GM23338 (cell line): ENCODE measurements at regions not wholly inside any gene's neighbourhood (a gene's known extent, or its start where the extent isn't known, plus 50 kb on each side); places are given as distances from the start of the nearest gene placed in this dataset.

Experiments
- ATAC-seq: fragments of 200-7000 bp; cut with Tn5 transposase; 3 replicates; pipeline ENCODE4 v1.9.1; 2020
- DNase-seq: peaks from one replicate; pipeline ENCODE4 v3.0.0-alpha.2; 2015; ENCODE audit warnings: low spot score
- H2AFZ ChIP-seq: fragments of 200-600 bp; sonication (generic); 2 replicates; pipeline ENCODE4 v1.8.0; 2016; ENCODE audit warnings: antibody characterized with exemption, mild to moderate bottlenecking, moderate library complexity
- H3F3A ChIP-seq: fragments of 200-600 bp; sonication (generic); replicated peaks from 2 replicates; pipeline ENCODE4 v1.8.0; 2017; ENCODE audit warnings: antibody characterized with exemption, mixed run types, low read depth
- H3K27ac ChIP-seq: fragments of 200-600 bp; sonication (generic); 2 replicates; pipeline ENCODE4 v1.6.1; 2016; ENCODE audit warnings: low read depth
- H3K27me3 ChIP-seq: fragments of 200-600 bp; sonication (generic); 2 replicates; pipeline ENCODE4 v1.8.0; 2016; ENCODE audit warnings: mild to moderate bottlenecking, mixed run types, moderate library complexity; ENCODE audit not compliant: insufficient read depth
- H3K36me3 ChIP-seq: fragments of 200-600 bp; sonication (generic); 2 replicates; pipeline ENCODE4 v1.8.0; 2016; ENCODE audit warnings: mild to moderate bottlenecking; ENCODE audit not compliant: insufficient read depth
- H3K4me1 ChIP-seq: fragments of 200-600 bp; sonication (generic); 2 replicates; pipeline ENCODE4 v1.8.0; 2016; ENCODE audit warnings: mild to moderate bottlenecking, moderate library complexity; ENCODE audit not compliant: insufficient read depth
- H3K4me2 ChIP-seq: fragments of 200-600 bp; sonication (generic); 2 replicates; pipeline ENCODE4 v1.7.1; 2017; ENCODE audit warnings: mixed run types
- H3K4me3 ChIP-seq: fragments of 200-600 bp; sonication (generic); 2 replicates; pipeline ENCODE4 v1.6.1; 2016; ENCODE audit warnings: mixed run types
- H3K79me2 ChIP-seq: fragments of 200-600 bp; sonication (generic); replicated peaks from 2 replicates; pipeline ENCODE4 v1.8.0; 2017; ENCODE audit warnings: mild to moderate bottlenecking; ENCODE audit not compliant: insufficient read depth
- H3K9me2 ChIP-seq: fragments of 200-600 bp; sonication (generic); 2 replicates; pipeline ENCODE4 v1.8.0; 2017; ENCODE audit not compliant: insufficient read depth
- H4K20me1 ChIP-seq: fragments of 200-600 bp; sonication (generic); replicated peaks from 2 replicates; pipeline ENCODE4 v1.8.0; 2017; ENCODE audit warnings: mild to moderate bottlenecking; ENCODE audit not compliant: insufficient read depth
- H3K27ac Mint-ChIP-seq: 2 replicates; pipeline ENCODE4 v1.8.0; 2020; ENCODE audit warnings: inconsistent platforms, mild to moderate bottlenecking, moderate library complexity, mixed read lengths
- H3K27me3 Mint-ChIP-seq: 3 replicates; pipeline ENCODE4 v1.8.0; 2022; ENCODE audit warnings: low read depth, mild to moderate bottlenecking, moderate library complexity, mixed read lengths, inconsistent platforms; ENCODE audit not compliant: insufficient read depth, poor library complexity
- H3K36me3 Mint-ChIP-seq: 3 replicates; pipeline ENCODE4 v1.8.0; 2021; ENCODE audit warnings: low read depth, mild to moderate bottlenecking, inconsistent platforms, moderate library complexity, mixed read lengths
- H3K4me1 Mint-ChIP-seq: 3 replicates; pipeline ENCODE4 v1.8.0; 2020; ENCODE audit warnings: mild to moderate bottlenecking, inconsistent platforms, mixed read lengths
- H3K4me3 Mint-ChIP-seq: 3 replicates; pipeline ENCODE4 v1.8.0; 2021; ENCODE audit warnings: moderate library complexity, mild to moderate bottlenecking, inconsistent platforms, mixed read lengths
- H3K9me3 Mint-ChIP-seq: 3 replicates; pipeline ENCODE4 v1.8.0; 2020; ENCODE audit warnings: moderate library complexity, mild to moderate bottlenecking, inconsistent platforms, mixed read lengths
- CREB1 ChIP-seq: fragments of 250-450 bp; sonication (Bioruptor Pico); IDR thresholded peaks from 2 replicates; pipeline ENCODE4 v1.5.0; 2020; ENCODE audit warnings: low read depth, mild to moderate bottlenecking, moderate library complexity
- CTCF ChIP-seq, 2 experiments: fragments of 200-600 bp in 1 of 2; sonication (generic) in 1 of 2; conservative IDR thresholded peaks; 2 replicates each; pipeline versions ENCODE4 v1.5.1 to v1.6.1; 2016 to 2017; ENCODE audit warnings: antibody characterized with exemption in 2 of 2, low read depth in 2 of 2, mild to moderate bottlenecking in 2 of 2, moderate library complexity in 1 of 2
- ETS1 ChIP-seq: IDR thresholded peaks from 2 replicates; pipeline ENCODE4 v1.6.1; 2016; ENCODE audit warnings: antibody characterized with exemption
- EZH2 ChIP-seq: fragments of 200-600 bp; sonication (generic); IDR thresholded peaks from one replicate; pipeline ENCODE4 v1.8.0; 2017; ENCODE audit warnings: antibody characterized with exemption, mild to moderate bottlenecking, low read depth; ENCODE audit not compliant: unreplicated experiment
- EZH2phosphoT487 ChIP-seq: fragments of 200-600 bp; sonication (generic); IDR thresholded peaks from one replicate; pipeline ENCODE4 v1.8.1; 2018; ENCODE audit warnings: antibody characterized with exemption; ENCODE audit not compliant: unreplicated experiment
- JUNB ChIP-seq: IDR thresholded peaks from one replicate; pipeline ENCODE4 v1.6.1; 2016; ENCODE audit warnings: antibody characterized with exemption; ENCODE audit not compliant: unreplicated experiment
- POLR2AphosphoS5 ChIP-seq: IDR thresholded peaks from 2 replicates; pipeline ENCODE4 v1.6.1; 2016; ENCODE audit warnings: antibody characterized with exemption, low read depth
- REST ChIP-seq: IDR thresholded peaks from one replicate; pipeline ENCODE4 v1.6.1; 2018; ENCODE audit warnings: antibody characterized with exemption; ENCODE audit not compliant: unreplicated experiment
- STAT1 ChIP-seq: IDR thresholded peaks from one replicate; pipeline ENCODE4 v1.6.1; 2016; ENCODE audit warnings: antibody characterized with exemption; ENCODE audit not compliant: unreplicated experiment
- ZNF331 ChIP-seq: fragments of 250-450 bp; sonication (Bioruptor Pico); IDR thresholded peaks from 2 replicates; pipeline ENCODE4 v1.5.0; 2020; ENCODE audit warnings: low read depth, mild to moderate bottlenecking, moderate library complexity
- ZNF462 ChIP-seq: fragments of 250-450 bp; sonication (Bioruptor Pico); IDR thresholded peaks from 2 replicates; pipeline ENCODE4 v1.5.0; 2020; ENCODE audit warnings: mild to moderate bottlenecking, moderate library complexity

- no peak for TF ChIP-seq STAT1
- TF ChIP-seq ETS1: no peak
- TF ChIP-seq POLR2AphosphoS5: no peak
- TF ChIP-seq EZH2phosphoT487: no peak
- no peak for TF ChIP-seq REST
- no peak for TF ChIP-seq CTCF (conservative IDR thresholded peaks at IDR 0.05; ENCODE audit: low read depth in 2 of 2)
- TF ChIP-seq JUNB: no peak
- no peak for TF ChIP-seq ZNF331
- no peak for TF ChIP-seq CREB1 (CRISPR knock-in tag)
- TF ChIP-seq EZH2: no peak
Observed at GRCh38 chr2:65548576-65549256, 116.3 kb upstream of the SPRED2 start (continued).

GRCh38 chr2:65548064-65548463 lies 115.7 kb upstream of the SPRED2 start:
- Histone ChIP-seq H3K27me3 (no peaks in the 10 kb centered on the region), H3K4me3 (no peak overlapping the region), H2AFZ (no peak overlapping the region), H3K9me2 (no peaks in the 10 kb centered on the region), H3K79me2 (no peaks in the 10 kb centered on the region), H3K4me2 (no peak overlapping the region), H3K36me3 (no peaks in the 10 kb centered on the region), H3F3A (no peaks in the 10 kb centered on the region), H4K20me1 (no peaks in the 10 kb centered on the region), H3K4me1 (no peaks in the 10 kb centered on the region), H3K27ac (no peak overlapping the region)
- Mint-ChIP-seq H3K27me3 (peaks cover 5% of the 10 kb centered on the region), H3K9me3 (no peaks in the 10 kb centered on the region), H3K4me1 (peaks cover 6% of the 10 kb centered on the region), H3K4me3 (no peak overlapping the region), H3K36me3 (no peaks in the 10 kb centered on the region), H3K27ac (no peak overlapping the region)
- ATAC-seq (no peak), DNase-seq (no peak)
- TF ChIP-seq ZNF462 (no peak), JUNB (no peak), EZH2 (no peak), POLR2AphosphoS5 (no peak), ZNF331 (no peak), CREB1 (CRISPR knock-in tag) (no peak)
